IMR-90 (cell line): ENCODE measurements at regions not wholly inside any gene's neighbourhood (a gene's known extent, or its start where the extent isn't known, plus 50 kb on each side); places are given as distances from the start of the nearest gene placed in this dataset.

Source experiments
- ATAC-seq: fragments of 200-7000 bp; cut with Tn5 transposase; 2 replicates; pipeline ENCODE4 v1.9.1; 2020; ENCODE audit warnings: low read depth, mild to moderate bottlenecking, moderate library complexity
- BruUV-seq: library from RNA; stranded (reverse); fragments of 400-500 nt; replicated peaks from 2 replicates; lab custom pipeline; 2021; lab: Mats Ljungman, UMichigan
- CTCF ChIA-PET: fragments of 300-600 bp; formaldehyde crosslinking; extraction: SDS; loops from one replicate; lab custom pipeline; 2021; ENCODE audit warnings: antibody characterized with exemption; lab: Yijun Ruan, JAX
- POLR2A ChIA-PET: fragments of 300-600 bp; sonication (Branson Sonifier 250); formaldehyde crosslinking; loops from one replicate; lab custom pipeline; 2022; ENCODE audit warnings: antibody characterized with exemption; ENCODE audit not compliant: unreplicated experiment; lab: Charles Lee
- DNase-seq: peaks from one replicate; pipeline ENCODE4 v3.0.0; 2013
- H2AFZ ChIP-seq: replicated peaks from 2 replicates; pipeline ENCODE3; 2013; ENCODE audit warnings: low read length, mild to moderate bottlenecking; ENCODE audit not compliant: poor library complexity
- H2AK5ac ChIP-seq: 2 replicates; pipeline ENCODE4 v1.6.1; 2013; ENCODE audit warnings: low read depth, low read length, inconsistent platforms
- H2AK9ac ChIP-seq: replicated peaks from 2 replicates; pipeline ENCODE3; 2013; ENCODE audit warnings: mild to moderate bottlenecking, low read depth, low read length, moderate library complexity; ENCODE audit not compliant: poor library complexity
- H2BK120ac ChIP-seq: 2 replicates; pipeline ENCODE4 v1.6.1; 2013; ENCODE audit warnings: low read depth, low read length, inconsistent platforms
- H2BK15ac ChIP-seq: 3 replicates; pipeline ENCODE4 v1.6.1; 2013; ENCODE audit warnings: low read depth, low read length, inconsistent platforms
- H2BK20ac ChIP-seq: 2 replicates; pipeline ENCODE4 v1.6.1; 2013; ENCODE audit warnings: low read depth, mild to moderate bottlenecking, inconsistent platforms, low read length, moderate library complexity
- H2BK5ac ChIP-seq: 2 replicates; pipeline ENCODE4 v1.6.1; 2013; ENCODE audit warnings: mild to moderate bottlenecking, low read depth, low read length, inconsistent platforms; ENCODE audit not compliant: poor library complexity, severe bottlenecking
- H3K14ac ChIP-seq: replicated peaks from 2 replicates; pipeline ENCODE4 v1.6.1; 2013; ENCODE audit warnings: low read depth, low read length, inconsistent platforms
- H3K18ac ChIP-seq: 2 replicates; pipeline ENCODE4 v1.6.1; 2013; ENCODE audit warnings: low read depth, low read length, control low read depth
- H3K23ac ChIP-seq: 2 replicates; pipeline ENCODE4 v1.6.1; 2013; ENCODE audit warnings: low read depth, low read length, inconsistent platforms
- H3K27ac ChIP-seq: 2 replicates; pipeline ENCODE4 v1.5.1; 2013; ENCODE audit warnings: mild to moderate bottlenecking, control low read depth, low read length; ENCODE audit not compliant: insufficient read depth
- H3K27me3 ChIP-seq: 2 replicates; pipeline ENCODE4 v1.6.1; 2013; ENCODE audit warnings: low read length; ENCODE audit not compliant: control insufficient read depth, insufficient read depth
- H3K36me3 ChIP-seq: 2 replicates; pipeline ENCODE4 v1.6.1; 2013; ENCODE audit warnings: low read length, mixed read lengths; ENCODE audit not compliant: control insufficient read depth, insufficient read depth
- H3K4ac ChIP-seq: 2 replicates; pipeline ENCODE4 v1.6.1; 2013; ENCODE audit warnings: low read depth, low read length, inconsistent platforms
- H3K4me1 ChIP-seq: 2 replicates; pipeline ENCODE4 v1.6.1; 2013; ENCODE audit warnings: low read length, mixed read lengths; ENCODE audit not compliant: control insufficient read depth, insufficient read depth
- H3K4me2 ChIP-seq: 2 replicates; pipeline ENCODE4 v1.6.1; 2013; ENCODE audit warnings: low read depth, mild to moderate bottlenecking, control low read depth, low read length, moderate library complexity
- H3K4me3 ChIP-seq: 2 replicates; pipeline ENCODE4 v1.5.1; 2013; ENCODE audit warnings: low read depth, mild to moderate bottlenecking, control low read depth, low read length, moderate library complexity; ENCODE audit not compliant: insufficient read depth
- H3K56ac ChIP-seq: 2 replicates; pipeline ENCODE4 v1.6.1; 2013; ENCODE audit warnings: low read length, inconsistent platforms; ENCODE audit not compliant: insufficient read depth; ENCODE audit errors: extremely low read depth
- H3K79me1 ChIP-seq, 2 experiments: 2 replicates each; pipeline ENCODE4 v1.6.1; 2013; ENCODE audit warnings: low read length in 2 of 2, inconsistent platforms in 1 of 2, low read depth in 1 of 2
- H3K9ac ChIP-seq: 2 replicates; pipeline ENCODE4 v1.6.1; 2013; ENCODE audit warnings: low read depth, low read length, control low read depth
- H3K9me1 ChIP-seq: 2 replicates; pipeline ENCODE4 v1.6.1; 2013; ENCODE audit warnings: low read length, inconsistent platforms; ENCODE audit not compliant: insufficient read depth
- H3K9me3 ChIP-seq: 2 replicates; pipeline ENCODE4 v1.6.1; 2013; ENCODE audit warnings: low read length; ENCODE audit not compliant: control insufficient read depth, insufficient read depth
- H4K20me1 ChIP-seq: 2 replicates; pipeline ENCODE4 v1.6.1; 2013; ENCODE audit warnings: low read length, inconsistent platforms; ENCODE audit not compliant: insufficient read depth
- H4K5ac ChIP-seq: 2 replicates; pipeline ENCODE4 v1.6.1; 2013; ENCODE audit warnings: mild to moderate bottlenecking, low read depth, low read length, control low read depth
- H4K8ac ChIP-seq, 2 experiments: 2 replicates each; pipeline ENCODE4 v1.6.1; 2013; ENCODE audit warnings: low read depth in 2 of 2, low read length in 2 of 2, control low read depth in 1 of 2, inconsistent platforms in 1 of 2
- H4K91ac ChIP-seq: 2 replicates; pipeline ENCODE4 v1.6.1; 2013; ENCODE audit warnings: low read depth, low read length, inconsistent platforms; ENCODE audit not compliant: insufficient read depth
- CEBPB ChIP-seq: IDR thresholded peaks from 2 replicates; pipeline ENCODE4 v1.6.1; 2012; ENCODE audit warnings: low read depth, low read length, improper control_type of control experiment
- CTCF ChIP-seq: conservative IDR thresholded peaks from 2 replicates; pipeline ENCODE4 v1.5.1; 2012; ENCODE audit warnings: mild to moderate bottlenecking, low read depth, low read length, improper control_type of control experiment
- ELK1 ChIP-seq: fragments of 150-350 bp; IDR thresholded peaks from 2 replicates; pipeline ENCODE4 v1.6.1; 2016; ENCODE audit warnings: low read depth, mild to moderate bottlenecking, low read length, moderate library complexity, borderline replicate concordance
- FOS ChIP-seq: fragments of 150-350 bp; IDR thresholded peaks from 2 replicates; pipeline ENCODE4 v1.6.1; 2016; ENCODE audit warnings: low read depth, low read length
- MAZ ChIP-seq: IDR thresholded peaks from 2 replicates; pipeline ENCODE4 v1.6.1; 2012; ENCODE audit warnings: low read depth, mild to moderate bottlenecking, low read length, improper control_type of control experiment, moderate library complexity, borderline replicate concordance
- MXI1 ChIP-seq: IDR thresholded peaks from 2 replicates; pipeline ENCODE4 v1.6.1; 2012; ENCODE audit warnings: low read depth, mild to moderate bottlenecking, low read length, moderate library complexity, borderline replicate concordance
- POLR2A ChIP-seq: IDR thresholded peaks from 2 replicates; pipeline ENCODE4 v1.6.1; 2012; ENCODE audit warnings: mild to moderate bottlenecking, low read depth, low read length
- SMC3 ChIP-seq: fragments of 150-350 bp; IDR thresholded peaks from 2 replicates; pipeline ENCODE4 v1.6.1; 2016; ENCODE audit warnings: low read depth, mild to moderate bottlenecking, antibody characterized with exemption, low read length, moderate library complexity
- USF2 ChIP-seq: fragments of 150-350 bp; IDR thresholded peaks from 2 replicates; pipeline ENCODE4 v1.6.1; 2017; ENCODE audit warnings: mild to moderate bottlenecking, antibody characterized with exemption, low read length, low read depth
- WGBS, 2 experiments: methylation state at CpG; one replicate each; pipeline versions ENCODE4 v1.1.5 to v1.1.7; 2013; ENCODE audit warnings: missing lambda C conversion rate in 2 of 2; ENCODE audit not compliant: insufficient read length in 1 of 2; ENCODE audit errors: extremely low coverage in 2 of 2; 5-methylcytosine and 5-hydroxymethylcytosine counted together
- dilution Hi-C: fragments of 300-500 bp; cut with HindIII; formaldehyde crosslinking; loops from one replicate; pipeline ENCODE4 v1.14.3; 2018; ENCODE audit warnings: low sequenced_read_pairs; ENCODE audit not compliant: unreplicated experiment
- in situ Hi-C: fragments of 300-500 bp; cut with MboI; formaldehyde crosslinking; loops from 3 replicates; pipeline ENCODE4 v1.14.3; 2019; ENCODE audit warnings: low sequenced_read_pairs, inconsistent platforms, mixed read lengths
- intact Hi-C: fragments of 100-400 bp; cut with micrococcal nuclease; formaldehyde crosslinking; loops from 2 replicates; pipeline ENCODE4 v1.10.0; 2022

DNA sequence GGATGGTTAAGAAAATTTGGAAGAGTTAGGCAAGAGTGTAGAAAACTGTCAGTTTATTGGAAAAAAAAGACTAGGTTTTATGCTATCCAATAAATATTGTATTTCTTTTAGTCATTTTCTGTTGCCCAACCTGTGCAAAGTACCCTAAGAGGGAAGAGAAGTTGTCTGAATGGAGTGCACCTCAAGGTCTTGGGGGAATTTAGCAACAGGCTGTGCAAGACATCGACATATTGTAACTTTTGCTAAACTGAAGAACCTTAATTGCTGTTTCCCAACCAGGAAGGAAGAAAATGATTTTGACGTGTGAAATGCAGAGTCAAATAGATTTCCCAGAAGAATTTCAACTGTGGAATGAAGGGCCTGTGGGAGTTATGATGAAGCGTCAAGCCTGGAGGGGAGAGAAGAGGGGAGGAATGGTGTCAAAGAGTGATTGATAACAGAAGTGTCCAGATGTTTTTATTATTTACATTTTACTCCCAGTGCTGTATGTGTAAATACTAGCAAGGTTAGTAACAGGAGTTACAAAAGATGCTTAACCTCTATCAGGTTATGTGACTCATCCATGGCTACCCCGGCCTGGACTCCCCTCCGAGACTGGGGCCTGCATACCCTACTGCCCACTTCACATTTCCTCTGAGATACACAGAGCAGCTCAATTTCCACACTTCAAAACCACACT is 246.8 kb downstream of the MYLK4 start:
- Histone ChIP-seq H2BK20ac (no peak overlapping the region), H3K36me3 (no peaks in the 10 kb centered on the region), H3K27ac (no peak overlapping the region), H2BK5ac (no peak overlapping the region), H4K8ac (no peak overlapping the region), H2AK5ac (no peak overlapping the region), H3K14ac (no peak overlapping the region), H3K27me3 (peaks cover 20% of the 10 kb centered on the region), H3K79me1 (no peaks in the 10 kb centered on the region), H2BK120ac (no peak overlapping the region), H2AFZ (no peak overlapping the region), H3K56ac (no peak overlapping the region), H3K23ac (no peak overlapping the region), H4K91ac (no peak overlapping the region), H3K18ac (no peak overlapping the region), H2AK9ac (no peak overlapping the region), H3K9me1 (no peaks in the 10 kb centered on the region), H4K20me1 (no peaks in the 10 kb centered on the region), H3K4me1 (peaks cover 3% of the 10 kb centered on the region; the same call in 1 of the 2 replicates), H3K4ac (no peak overlapping the region), H3K9me3 (0 out of 2 replicates have a peak, but pooled peaks cover 2% of the 10 kb centered on the region), H4K5ac (no peak overlapping the region), H3K4me3 (no peak overlapping the region), H2BK15ac (no peak overlapping the region), H3K4me2 (no peak overlapping the region), H3K9ac (no peak overlapping the region)
- ATAC-seq (peak; percentile 52), DNase-seq (peak; percentile 53)
- no peak for TF ChIP-seq SMC3
- TF ChIP-seq POLR2A, result no peak
- TF ChIP-seq USF2, result no peak
- TF ChIP-seq ELK1, result no peak
- TF ChIP-seq FOS, result 0 out of 2 replicates have a peak, but pooled peaks have one; percentile 15
- TF ChIP-seq CTCF, result no peak
- TF ChIP-seq CEBPB, result no peak
- TF ChIP-seq MXI1, result no peak
- no peak for TF ChIP-seq MAZ
- no TSS peak for BruUV-seq
- POLR2A ChIA-PET, result no interaction called here
- intact Hi-C loops, result no loop called here
- dilution Hi-C loops, result no loop called here
- CTCF ChIA-PET, result no interaction called here
- WGBS, 2 experiments, result 61% methylated on average over 2 of the region's 5 CpGs; no CpG with 5 or more reads in 1 of the 2 experiments
- in situ Hi-C loops, result no loop called here
